Muscle of arm (tissue), 1 donor: ENCODE measurements at regions not wholly inside any gene's neighbourhood (a gene's known extent, or its start where the extent isn't known, plus 50 kb on each side); places are given as distances from the start of the nearest gene placed in this dataset.

Source experiments
- DNase-seq: peaks from one replicate; pipeline ENCODE4 v3.0.0-alpha.2; 2013

GRCh38 chr6:168883410-168884049 lies 370.1 kb downstream of the THBS2 start:
- DNase-seq: no peak

GRCh38 chr6:168880271-168880670 lies 373.4 kb downstream of the THBS2 start:
- no peak for DNase-seq

GRCh38 chr6:168877821-168878282 lies 375.8 kb downstream of the THBS2 start:
- DNase-seq: no peak

GRCh38 chr6:168876956-168877355 lies 376.7 kb downstream of the THBS2 start:
- no peak for DNase-seq

- no peak for DNase-seq
Measured at GRCh38 chr6:168875811-168876576, 377.7 kb downstream of the THBS2 start.

GRCh38 chr6:168874637-168875036 lies 379.0 kb downstream of the THBS2 start:
- DNase-seq: no peak

- no peak for DNase-seq
Measured at GRCh38 chr6:168873278-168874190, 380.1 kb downstream of the THBS2 start.

GRCh38 chr6:168871642-168872315 lies 381.9 kb downstream of the THBS2 start:
- peak; percentile 41 for DNase-seq

- DNase-seq: no peak
Measured at GRCh38 chr6:168870982-168871381, 382.7 kb downstream of the THBS2 start.

- no peak for DNase-seq
Measured at GRCh38 chr6:168867247-168868102, 386.2 kb downstream of the THBS2 start.

GRCh38 chr6:168866534-168866933 lies 387.1 kb downstream of the THBS2 start:
- no peak for DNase-seq

GRCh38 chr6:168865522-168865921 lies 388.1 kb downstream of the THBS2 start:
- DNase-seq: no peak

GRCh38 chr6:168864541-168865460 lies 388.8 kb downstream of the THBS2 start:
- DNase-seq: no peak

GRCh38 chr6:168863467-168863866 lies 390.2 kb downstream of the THBS2 start:
- DNase-seq: no peak

- no peak for DNase-seq
Measured at GRCh38 chr6:168862346-168862980, 391.2 kb downstream of the THBS2 start.

- no peak for DNase-seq
Measured at GRCh38 chr6:168860987-168861386, 392.7 kb downstream of the THBS2 start.

GRCh38 chr6:168860341-168860740 lies 393.3 kb downstream of the THBS2 start:
- no peak for DNase-seq

- no peak for DNase-seq
Measured at GRCh38 chr6:168858926-168859325, 394.7 kb downstream of the THBS2 start.

- DNase-seq: no peak
Measured at GRCh38 chr6:168856914-168857313, 396.7 kb downstream of the THBS2 start.
